ENCODE measurements at regions not wholly inside any gene's neighbourhood (a gene's known extent, or its start where the extent isn't known, plus 50 kb on each side); places are given as distances from the start of the nearest gene placed in this dataset.

- no peak for DNase-seq (ENCODE audit: low read depth)
- H3K4me3 ChIP-seq (ENCODE audit: low read depth, low read length): no peak overlapping the region
- TF ChIP-seq, protein P1, sequence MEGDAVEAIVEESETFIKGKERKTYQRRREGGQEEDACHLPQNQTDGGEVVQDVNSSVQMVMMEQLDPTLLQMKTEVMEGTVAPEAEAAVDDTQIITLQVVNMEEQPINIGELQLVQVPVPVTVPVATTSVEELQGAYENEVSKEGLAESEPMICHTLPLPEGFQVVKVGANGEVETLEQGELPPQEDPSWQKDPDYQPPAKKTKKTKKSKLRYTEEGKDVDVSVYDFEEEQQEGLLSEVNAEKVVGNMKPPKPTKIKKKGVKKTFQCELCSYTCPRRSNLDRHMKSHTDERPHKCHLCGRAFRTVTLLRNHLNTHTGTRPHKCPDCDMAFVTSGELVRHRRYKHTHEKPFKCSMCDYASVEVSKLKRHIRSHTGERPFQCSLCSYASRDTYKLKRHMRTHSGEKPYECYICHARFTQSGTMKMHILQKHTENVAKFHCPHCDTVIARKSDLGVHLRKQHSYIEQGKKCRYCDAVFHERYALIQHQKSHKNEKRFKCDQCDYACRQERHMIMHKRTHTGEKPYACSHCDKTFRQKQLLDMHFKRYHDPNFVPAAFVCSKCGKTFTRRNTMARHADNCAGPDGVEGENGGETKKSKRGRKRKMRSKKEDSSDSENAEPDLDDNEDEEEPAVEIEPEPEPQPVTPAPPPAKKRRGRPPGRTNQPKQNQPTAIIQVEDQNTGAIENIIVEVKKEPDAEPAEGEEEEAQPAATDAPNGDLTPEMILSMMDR (IDR thresholded peaks at IDR 0.05; ENCODE audit: insufficient read depth, low read depth, low read length, missing control alignments): no peak
These were observed 346.1 kb upstream of the PTGER4 start for GRCh38 chr5:40333459-40334241.

- no peak for DNase-seq (ENCODE audit: low read depth)
- H3K4me3 ChIP-seq (ENCODE audit: low read depth, low read length): no peak overlapping the region
- TF ChIP-seq, protein P1 (IDR thresholded peaks at IDR 0.05; ENCODE audit: insufficient read depth, low read depth, low read length, missing control alignments): no peak
These were observed 346.7 kb upstream of the PTGER4 start for GRCh38 chr5:40332970-40333369.

DNA sequence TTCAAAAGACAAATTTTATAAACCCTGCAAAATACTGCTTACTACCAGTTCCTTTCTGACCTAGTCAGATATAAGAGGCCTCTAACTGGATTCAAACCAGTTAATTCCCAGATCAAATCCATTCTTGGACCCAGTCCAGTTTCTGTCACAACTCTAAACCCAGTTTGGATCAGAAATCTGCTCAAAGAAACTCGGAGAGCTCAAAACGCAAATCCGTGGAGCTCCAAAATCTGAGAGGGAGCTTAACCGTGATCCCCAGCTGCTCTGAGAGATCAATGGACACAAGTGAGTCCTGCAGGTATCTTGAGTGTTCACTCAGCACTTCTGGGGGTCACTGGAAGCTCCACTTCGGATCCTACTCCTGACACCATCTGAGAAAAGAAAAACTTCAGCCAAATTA lies 348.1 kb upstream of the PTGER4 start:
- TF ChIP-seq, protein P1 (IDR thresholded peaks at IDR 0.05; ENCODE audit: insufficient read depth, low read depth, low read length, missing control alignments): no peak
- no peak for DNase-seq (ENCODE audit: low read depth)

GRCh38 chr5:40321514-40321913 lies 358.2 kb upstream of the PTGER4 start:
- no peak overlapping the region for H3K4me3 ChIP-seq (ENCODE audit: low read depth, low read length)
- TF ChIP-seq, protein P1 (IDR thresholded peaks at IDR 0.05; ENCODE audit: insufficient read depth, low read depth, low read length, missing control alignments): no peak
- DNase-seq (ENCODE audit: low read depth): no peak

More for the DNA sequence above, 348.1 kb upstream of the PTGER4 start:
- no peak overlapping the region for H3K4me3 ChIP-seq (ENCODE audit: low read depth, low read length)

DNA sequence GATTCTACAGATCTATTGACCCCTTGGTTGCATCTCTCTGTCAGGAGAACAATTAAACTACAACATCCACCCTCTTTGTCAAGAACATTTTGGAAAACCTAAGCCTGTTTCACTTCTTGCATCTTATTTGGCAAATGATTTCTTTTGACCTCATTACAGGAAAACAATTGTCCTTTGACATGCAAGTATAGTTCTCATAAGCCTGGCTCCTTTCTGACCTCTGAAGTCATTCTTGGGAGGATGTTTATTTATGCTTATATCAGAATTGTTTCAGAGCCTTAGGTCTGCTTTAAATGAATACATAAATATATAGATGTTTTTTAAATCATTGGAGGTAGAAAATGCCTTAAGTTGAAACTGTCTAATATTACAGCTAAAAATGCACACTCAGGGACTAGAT lies 361.3 kb upstream of the PTGER4 start:
- TF ChIP-seq, protein P1 (IDR thresholded peaks at IDR 0.05; ENCODE audit: insufficient read depth, low read depth, low read length, missing control alignments): no peak
- H3K4me3 ChIP-seq (ENCODE audit: low read depth, low read length): no peak overlapping the region
- no peak for DNase-seq (ENCODE audit: low read depth)

GRCh38 chr5:40317023-40317422 lies 362.7 kb upstream of the PTGER4 start:
- no peak for DNase-seq (ENCODE audit: low read depth)
- TF ChIP-seq, protein P1 (IDR thresholded peaks at IDR 0.05; ENCODE audit: insufficient read depth, low read depth, low read length, missing control alignments): no peak
- H3K4me3 ChIP-seq (ENCODE audit: low read depth, low read length): no peak overlapping the region

DNA sequence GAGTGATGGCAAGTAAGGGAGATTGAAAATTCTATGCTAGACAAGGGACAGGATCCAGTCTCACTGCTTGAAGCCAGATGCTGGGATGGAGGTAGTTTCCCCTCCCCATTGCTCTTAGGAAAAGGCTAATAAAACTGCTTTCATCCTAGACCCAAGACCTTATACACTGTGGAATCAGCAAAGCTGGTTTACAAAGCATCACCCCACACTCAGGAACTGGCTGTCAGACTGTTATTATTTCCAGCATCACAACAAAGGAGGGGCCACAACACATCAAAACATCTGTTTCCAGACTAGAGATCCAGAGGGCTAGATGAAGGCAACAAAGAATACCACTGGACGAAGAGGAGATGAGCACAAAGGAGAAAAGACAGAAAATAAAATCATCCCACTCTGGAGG lies 364.6 kb upstream of the PTGER4 start:
- DNase-seq (ENCODE audit: low read depth): no peak
- TF ChIP-seq, protein P1 (IDR thresholded peaks at IDR 0.05; ENCODE audit: insufficient read depth, low read depth, low read length, missing control alignments): no peak
- H3K4me3 ChIP-seq (ENCODE audit: low read depth, low read length): no peak overlapping the region
